ENCODE measurements at regions not wholly inside any gene's neighbourhood (a gene's known extent, or its start where the extent isn't known, plus 50 kb on each side); places are given as distances from the start of the nearest gene placed in this dataset.

DNA sequence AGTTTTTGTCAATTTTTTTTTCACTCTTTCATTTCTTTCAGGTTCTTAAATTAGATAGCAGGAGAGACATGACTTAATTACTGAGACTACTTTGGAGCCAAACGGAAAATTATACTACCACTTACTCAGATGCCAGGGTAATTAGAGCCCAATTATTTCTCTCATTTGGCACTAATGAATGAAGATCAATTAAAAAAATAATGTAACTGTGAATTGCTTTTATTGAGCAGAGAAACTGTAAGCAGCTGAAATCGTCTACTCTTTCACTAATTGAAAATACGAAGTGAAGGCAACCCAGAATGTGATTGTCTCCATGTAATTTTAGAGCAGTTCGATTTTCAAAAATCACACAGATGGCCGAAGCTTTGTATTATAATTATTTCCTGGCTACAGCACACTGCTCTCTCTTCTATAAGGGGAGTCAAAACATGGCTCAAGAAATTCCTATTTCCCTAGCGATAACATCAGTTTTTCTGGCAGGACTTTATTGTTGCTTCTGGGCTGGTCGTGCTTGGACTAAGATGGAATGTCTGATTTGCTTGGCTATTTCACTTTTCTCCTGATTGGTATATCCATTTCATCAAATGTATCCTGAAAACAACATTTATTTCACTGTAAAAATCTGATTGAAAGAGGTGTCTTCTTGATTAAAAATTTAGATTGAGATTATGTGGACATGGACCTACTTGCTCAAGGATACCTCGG is 55.8 kb upstream of the PDZRN3 start:
- no peak for DNase-seq

DNA sequence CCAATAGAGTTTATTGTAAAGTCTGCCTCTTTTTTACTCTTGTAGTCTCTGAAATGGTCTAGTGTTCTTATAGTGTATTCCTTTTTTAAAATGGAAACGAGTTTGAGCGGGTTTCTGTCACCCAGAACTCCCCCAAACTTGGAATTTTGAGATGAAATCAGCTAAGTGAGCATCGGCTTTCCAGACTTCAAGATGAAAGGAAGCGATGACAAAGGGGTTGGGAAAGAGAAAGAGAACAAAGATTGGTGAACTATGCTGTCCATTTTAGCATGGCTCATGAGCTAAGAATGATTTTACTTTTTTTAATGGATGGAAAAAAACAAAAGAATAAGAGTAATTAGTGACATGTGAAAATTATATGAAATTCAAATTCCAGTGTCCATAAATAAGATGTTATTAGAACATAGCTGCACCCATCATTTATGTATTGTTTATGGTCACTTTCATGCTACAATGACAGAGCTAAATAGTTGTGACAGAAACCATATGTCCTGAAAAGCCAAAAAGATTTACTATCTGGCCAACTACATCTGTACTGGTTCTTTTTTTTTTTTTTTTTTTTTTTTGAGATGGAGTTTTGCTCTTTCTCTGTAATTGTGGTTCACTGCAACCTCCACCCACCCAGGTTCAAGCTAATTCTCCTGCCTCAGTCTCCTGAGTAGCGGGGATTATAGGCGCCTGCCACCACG is 52.7 kb upstream of the PDZRN3 start:
- DNase-seq, result no peak

All from NCI-H82 (cell line).